GM23338 (cell line): ENCODE measurements at regions not wholly inside any gene's neighbourhood (a gene's known extent, or its start where the extent isn't known, plus 50 kb on each side); places are given as distances from the start of the nearest gene placed in this dataset.

Source experiments
- ATAC-seq: fragments of 200-7000 bp; cut with Tn5 transposase; 3 replicates; pipeline ENCODE4 v1.9.1; 2020
- DNase-seq: peaks from one replicate; pipeline ENCODE4 v3.0.0-alpha.2; 2015; ENCODE audit warnings: low spot score
- H2AFZ ChIP-seq: fragments of 200-600 bp; sonication (generic); 2 replicates; pipeline ENCODE4 v1.8.0; 2016; ENCODE audit warnings: antibody characterized with exemption, mild to moderate bottlenecking, moderate library complexity
- H3F3A ChIP-seq: fragments of 200-600 bp; sonication (generic); replicated peaks from 2 replicates; pipeline ENCODE4 v1.8.0; 2017; ENCODE audit warnings: antibody characterized with exemption, mixed run types, low read depth
- H3K27ac ChIP-seq: fragments of 200-600 bp; sonication (generic); 2 replicates; pipeline ENCODE4 v1.6.1; 2016; ENCODE audit warnings: low read depth
- H3K27me3 ChIP-seq: fragments of 200-600 bp; sonication (generic); 2 replicates; pipeline ENCODE4 v1.8.0; 2016; ENCODE audit warnings: mild to moderate bottlenecking, mixed run types, moderate library complexity; ENCODE audit not compliant: insufficient read depth
- H3K36me3 ChIP-seq: fragments of 200-600 bp; sonication (generic); 2 replicates; pipeline ENCODE4 v1.8.0; 2016; ENCODE audit warnings: mild to moderate bottlenecking; ENCODE audit not compliant: insufficient read depth
- H3K4me1 ChIP-seq: fragments of 200-600 bp; sonication (generic); 2 replicates; pipeline ENCODE4 v1.8.0; 2016; ENCODE audit warnings: mild to moderate bottlenecking, moderate library complexity; ENCODE audit not compliant: insufficient read depth
- H3K4me2 ChIP-seq: fragments of 200-600 bp; sonication (generic); 2 replicates; pipeline ENCODE4 v1.7.1; 2017; ENCODE audit warnings: mixed run types
- H3K4me3 ChIP-seq: fragments of 200-600 bp; sonication (generic); 2 replicates; pipeline ENCODE4 v1.6.1; 2016; ENCODE audit warnings: mixed run types
- H3K79me2 ChIP-seq: fragments of 200-600 bp; sonication (generic); replicated peaks from 2 replicates; pipeline ENCODE4 v1.8.0; 2017; ENCODE audit warnings: mild to moderate bottlenecking; ENCODE audit not compliant: insufficient read depth
- H3K9me2 ChIP-seq: fragments of 200-600 bp; sonication (generic); 2 replicates; pipeline ENCODE4 v1.8.0; 2017; ENCODE audit not compliant: insufficient read depth
- H4K20me1 ChIP-seq: fragments of 200-600 bp; sonication (generic); replicated peaks from 2 replicates; pipeline ENCODE4 v1.8.0; 2017; ENCODE audit warnings: mild to moderate bottlenecking; ENCODE audit not compliant: insufficient read depth
- H3K27ac Mint-ChIP-seq: 2 replicates; pipeline ENCODE4 v1.8.0; 2020; ENCODE audit warnings: inconsistent platforms, mild to moderate bottlenecking, moderate library complexity, mixed read lengths
- H3K27me3 Mint-ChIP-seq: 3 replicates; pipeline ENCODE4 v1.8.0; 2022; ENCODE audit warnings: low read depth, mild to moderate bottlenecking, moderate library complexity, mixed read lengths, inconsistent platforms; ENCODE audit not compliant: insufficient read depth, poor library complexity
- H3K36me3 Mint-ChIP-seq: 3 replicates; pipeline ENCODE4 v1.8.0; 2021; ENCODE audit warnings: low read depth, mild to moderate bottlenecking, inconsistent platforms, moderate library complexity, mixed read lengths
- H3K4me1 Mint-ChIP-seq: 3 replicates; pipeline ENCODE4 v1.8.0; 2020; ENCODE audit warnings: mild to moderate bottlenecking, inconsistent platforms, mixed read lengths
- H3K4me3 Mint-ChIP-seq: 3 replicates; pipeline ENCODE4 v1.8.0; 2021; ENCODE audit warnings: moderate library complexity, mild to moderate bottlenecking, inconsistent platforms, mixed read lengths
- H3K9me3 Mint-ChIP-seq: 3 replicates; pipeline ENCODE4 v1.8.0; 2020; ENCODE audit warnings: moderate library complexity, mild to moderate bottlenecking, inconsistent platforms, mixed read lengths
- CREB1 ChIP-seq: fragments of 250-450 bp; sonication (Bioruptor Pico); IDR thresholded peaks from 2 replicates; pipeline ENCODE4 v1.5.0; 2020; ENCODE audit warnings: low read depth, mild to moderate bottlenecking, moderate library complexity
- CTCF ChIP-seq, 2 experiments: fragments of 200-600 bp in 1 of 2; sonication (generic) in 1 of 2; conservative IDR thresholded peaks; 2 replicates each; pipeline versions ENCODE4 v1.5.1 to v1.6.1; 2016 to 2017; ENCODE audit warnings: antibody characterized with exemption in 2 of 2, low read depth in 2 of 2, mild to moderate bottlenecking in 2 of 2, moderate library complexity in 1 of 2
- ETS1 ChIP-seq: IDR thresholded peaks from 2 replicates; pipeline ENCODE4 v1.6.1; 2016; ENCODE audit warnings: antibody characterized with exemption
- EZH2 ChIP-seq: fragments of 200-600 bp; sonication (generic); IDR thresholded peaks from one replicate; pipeline ENCODE4 v1.8.0; 2017; ENCODE audit warnings: antibody characterized with exemption, mild to moderate bottlenecking, low read depth; ENCODE audit not compliant: unreplicated experiment
- EZH2phosphoT487 ChIP-seq: fragments of 200-600 bp; sonication (generic); IDR thresholded peaks from one replicate; pipeline ENCODE4 v1.8.1; 2018; ENCODE audit warnings: antibody characterized with exemption; ENCODE audit not compliant: unreplicated experiment
- JUNB ChIP-seq: IDR thresholded peaks from one replicate; pipeline ENCODE4 v1.6.1; 2016; ENCODE audit warnings: antibody characterized with exemption; ENCODE audit not compliant: unreplicated experiment
- NANOG ChIP-seq: IDR thresholded peaks from 2 replicates; pipeline ENCODE4 v1.6.1; 2016; ENCODE audit warnings: antibody characterized with exemption, borderline replicate concordance
- POLR2AphosphoS5 ChIP-seq: IDR thresholded peaks from 2 replicates; pipeline ENCODE4 v1.6.1; 2016; ENCODE audit warnings: antibody characterized with exemption, low read depth
- REST ChIP-seq: IDR thresholded peaks from one replicate; pipeline ENCODE4 v1.6.1; 2018; ENCODE audit warnings: antibody characterized with exemption; ENCODE audit not compliant: unreplicated experiment
- STAT1 ChIP-seq: IDR thresholded peaks from one replicate; pipeline ENCODE4 v1.6.1; 2016; ENCODE audit warnings: antibody characterized with exemption; ENCODE audit not compliant: unreplicated experiment
- ZNF114 ChIP-seq: fragments of 250-450 bp; sonication (Bioruptor Pico); IDR thresholded peaks from 2 replicates; pipeline ENCODE4 v1.5.0; 2020; ENCODE audit warnings: mild to moderate bottlenecking, moderate library complexity
- ZNF331 ChIP-seq: fragments of 250-450 bp; sonication (Bioruptor Pico); IDR thresholded peaks from 2 replicates; pipeline ENCODE4 v1.5.0; 2020; ENCODE audit warnings: low read depth, mild to moderate bottlenecking, moderate library complexity

GRCh38 chr11:29844701-29845379, 172.0 kb downstream of the KCNA4 start:
- Histone ChIP-seq H3K4me1 (no peaks in the 10 kb centered on the region), H3K27me3 (no peaks in the 10 kb centered on the region), H3K9me2 (no peaks in the 10 kb centered on the region; the same call in 1 of the 2 replicates), H3F3A (no peaks in the 10 kb centered on the region), H3K36me3 (no peaks in the 10 kb centered on the region), H2AFZ (no peak overlapping the region), H3K27ac (no peak overlapping the region), H3K4me2 (no peak overlapping the region), H3K4me3 (no peak overlapping the region), H3K79me2 (no peaks in the 10 kb centered on the region), H4K20me1 (no peaks in the 10 kb centered on the region)
- Mint-ChIP-seq H3K36me3 (no peaks in the 10 kb centered on the region), H3K4me3 (no peak overlapping the region), H3K27ac (no peak overlapping the region), H3K27me3 (peaks cover 2% of the 10 kb centered on the region), H3K4me1 (peaks cover 4% of the 10 kb centered on the region; the same call in 2 of the 3 replicates), H3K9me3 (no peaks in the 10 kb centered on the region; the same call in 2 of the 3 replicates)
- ATAC-seq = peak; percentile 36
- TF ChIP-seq CTCF (conservative IDR thresholded peaks at IDR 0.05; ENCODE audit: low read depth in 2 of 2) (peak; percentile 35 to 38), ZNF331 (no peak)
- peak; percentile 47 for DNase-seq

- Histone ChIP-seq H4K20me1 (no peaks in the 10 kb centered on the region), H3K4me1 (no peaks in the 10 kb centered on the region), H3K79me2 (no peaks in the 10 kb centered on the region), H3K36me3 (no peaks in the 10 kb centered on the region), H3K4me2 (no peak overlapping the region), H3K4me3 (no peak overlapping the region), H2AFZ (no peak overlapping the region), H3K27ac (no peak overlapping the region), H3F3A (no peaks in the 10 kb centered on the region), H3K9me2 (no peaks in the 10 kb centered on the region; the same call in 1 of the 2 replicates), H3K27me3 (no peaks in the 10 kb centered on the region)
- Mint-ChIP-seq H3K4me1 (peaks cover 4% of the 10 kb centered on the region; the same call in 2 of the 3 replicates), H3K4me3 (no peak overlapping the region), H3K9me3 (no peaks in the 10 kb centered on the region; the same call in 2 of the 3 replicates), H3K27ac (no peak overlapping the region), H3K27me3 (peaks cover 2% of the 10 kb centered on the region), H3K36me3 (no peaks in the 10 kb centered on the region)
- ATAC-seq (no peak), DNase-seq (no peak)
- TF ChIP-seq EZH2phosphoT487 (no peak), CTCF (conservative IDR thresholded peaks at IDR 0.05; ENCODE audit: low read depth in 2 of 2) (no peak), EZH2 (no peak), ZNF114 (CRISPR knock-in tag) (no peak), JUNB (no peak), NANOG (no peak), REST (no peak), CREB1 (CRISPR knock-in tag) (no peak), ETS1 (no peak), ZNF331 (no peak), POLR2AphosphoS5 (no peak), STAT1 (no peak)
These were observed 172.8 kb downstream of the KCNA4 start for GRCh38 chr11:29844031-29844430.
